GM12891 (cell line): ENCODE measurements at regions not wholly inside any gene's neighbourhood (a gene's known extent, or its start where the extent isn't known, plus 50 kb on each side); places are given as distances from the start of the nearest gene placed in this dataset.

Source experiments
- PAX5 ChIP-seq: IDR thresholded peaks from 2 replicates; pipeline ENCODE4 v1.6.1; 2011; ENCODE audit warnings: low read length, moderate library complexity, mild to moderate bottlenecking; ENCODE audit not compliant: insufficient read depth, severe bottlenecking
- POLR2A ChIP-seq: IDR thresholded peaks from 2 replicates; pipeline ENCODE4 v1.6.1; 2011; ENCODE audit warnings: low read depth, low read length, control low read depth
- SPI1 ChIP-seq: IDR thresholded peaks from 2 replicates; pipeline ENCODE4 v1.6.1; 2011; ENCODE audit warnings: low read depth, low read length, control low read depth
- TAF1 ChIP-seq: IDR thresholded peaks from 2 replicates; pipeline ENCODE4 v1.6.1; 2011; ENCODE audit warnings: low read depth, low read length, control low read depth

DNA sequence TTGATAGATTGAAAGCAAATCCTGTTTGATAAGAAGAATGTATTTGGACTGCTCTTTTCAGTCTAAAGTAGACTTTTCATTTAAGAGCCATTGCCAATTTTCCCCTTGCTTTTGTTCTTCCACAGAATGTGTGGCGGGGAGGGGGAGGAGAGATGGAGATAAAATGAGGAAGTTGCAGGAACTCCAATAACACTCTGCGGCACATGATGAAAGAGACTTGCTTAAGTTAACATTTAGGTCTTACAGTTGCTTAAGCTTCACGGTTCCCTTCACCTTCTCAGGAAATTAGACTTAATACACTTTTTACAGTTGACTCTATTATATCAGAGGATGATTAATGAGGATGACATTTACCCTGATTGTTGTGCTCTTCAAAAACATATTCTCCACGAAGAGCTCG is 537.3 kb downstream of the TMTC2 start:
- no peak for TF ChIP-seq POLR2A
- no peak for TF ChIP-seq SPI1
- no peak for TF ChIP-seq PAX5
- TF ChIP-seq TAF1, result no peak
